ENCODE measurements at regions not wholly inside any gene's neighbourhood (a gene's known extent, or its start where the extent isn't known, plus 50 kb on each side); places are given as distances from the start of the nearest gene placed in this dataset.

GRCh38 chr18:10308154-10308553, 146.3 kb upstream of the APCDD1 start:
- H3K9me2 ChIP-seq (ENCODE audit: insufficient read depth, low read length), result no peaks in the 10 kb centered on the region
- no peaks in the 10 kb centered on the region for H3K9me3 ChIP-seq (ENCODE audit: low read length)
- H3K36me3 ChIP-seq (ENCODE audit: insufficient read depth, low read length), result no peaks in the 10 kb centered on the region
- H2AFZ ChIP-seq (ENCODE audit: low read depth, low read length), result no peak overlapping the region
- H3K4me3 ChIP-seq (ENCODE audit: low read length), result no peak overlapping the region
- no peaks in the 10 kb centered on the region for H4K20me1 ChIP-seq (ENCODE audit: insufficient read depth)
- no peak overlapping the region for H3K4me2 ChIP-seq (ENCODE audit: low read length)
- H3F3A ChIP-seq (ENCODE audit: insufficient read depth, low read length, poor library complexity, severe bottlenecking), result no peaks in the 10 kb centered on the region
- H3K27ac ChIP-seq (ENCODE audit: low read length), result no peak overlapping the region
- no peaks in the 10 kb centered on the region for H3K79me2 ChIP-seq (replicated peaks; ENCODE audit: insufficient read depth, low read length)
- H3K9ac ChIP-seq (ENCODE audit: low read length), result no peak overlapping the region
- TF ChIP-seq EP300 (conservative IDR thresholded peaks at IDR 0.05; ENCODE audit: poor library complexity, severe bottlenecking), result no peak
- no peak for TF ChIP-seq MXI1 (conservative IDR thresholded peaks at IDR 0.05; ENCODE audit: poor library complexity, severe bottlenecking)
- no peaks in the 10 kb centered on the region for H3K27me3 ChIP-seq (ENCODE audit: insufficient read depth, low read depth, low read length)

- Histone ChIP-seq H2AFZ (ENCODE audit: low read depth, low read length) (no peak overlapping the region), H3K4me3 (ENCODE audit: low read length) (no peak overlapping the region), H3K27me3 (ENCODE audit: insufficient read depth, low read depth, low read length) (no peaks in the 10 kb centered on the region), H3F3A (ENCODE audit: insufficient read depth, low read length, poor library complexity, severe bottlenecking) (no peaks in the 10 kb centered on the region), H3K9me3 (ENCODE audit: low read length) (no peaks in the 10 kb centered on the region), H3K9me2 (ENCODE audit: insufficient read depth, low read length) (no peaks in the 10 kb centered on the region), H3K27ac (ENCODE audit: low read length) (no peak overlapping the region), H3K4me2 (ENCODE audit: low read length) (no peak overlapping the region), H3K36me3 (ENCODE audit: insufficient read depth, low read length) (no peaks in the 10 kb centered on the region), H4K20me1 (ENCODE audit: insufficient read depth) (no peaks in the 10 kb centered on the region), H3K79me2 (replicated peaks; ENCODE audit: insufficient read depth, low read length) (no peaks in the 10 kb centered on the region), H3K9ac (ENCODE audit: low read length) (no peak overlapping the region)
- no peak for TF ChIP-seq POLR2AphosphoS5 (IDR thresholded peaks at IDR 0.05)
- TF ChIP-seq REST (IDR thresholded peaks at IDR 0.05; ENCODE audit: borderline replicate concordance), result no peak
- no peak for TF ChIP-seq CTCF (IDR thresholded peaks at IDR 0.05; ENCODE audit: poor library complexity, severe bottlenecking)
- TF ChIP-seq EZH2 (IDR thresholded peaks at IDR 0.05; ENCODE audit: borderline replicate concordance, insufficient read depth, low read length, poor library complexity, severe bottlenecking), result no peak
- no peak for TF ChIP-seq MXI1 (conservative IDR thresholded peaks at IDR 0.05; ENCODE audit: poor library complexity, severe bottlenecking)
- no peak for TF ChIP-seq TAF1 (IDR thresholded peaks at IDR 0.05; ENCODE audit: low read depth)
- no peak for TF ChIP-seq RAD21 (conservative IDR thresholded peaks at IDR 0.05)
These were observed 143.8 kb upstream of the APCDD1 start for GRCh38 chr18:10310626-10311025.

- H3K9me2 ChIP-seq (ENCODE audit: insufficient read depth, low read length), result no peaks in the 10 kb centered on the region
- H3K79me2 ChIP-seq (replicated peaks; ENCODE audit: insufficient read depth, low read length), result no peaks in the 10 kb centered on the region
- H3K27me3 ChIP-seq (ENCODE audit: insufficient read depth, low read depth, low read length), result no peaks in the 10 kb centered on the region
- TF ChIP-seq SMC3 (conservative IDR thresholded peaks at IDR 0.05; ENCODE audit: poor library complexity) (no peak), TAF1 (IDR thresholded peaks at IDR 0.05; ENCODE audit: low read depth) (no peak)
- no peak overlapping the region for H3K27ac ChIP-seq (ENCODE audit: low read length)
- no peaks in the 10 kb centered on the region for H3K9me3 ChIP-seq (ENCODE audit: low read length)
- H3K4me3 ChIP-seq (ENCODE audit: low read length), result no peak overlapping the region
- H3K9ac ChIP-seq (ENCODE audit: low read length), result no peak overlapping the region
- H4K20me1 ChIP-seq (ENCODE audit: insufficient read depth), result no peaks in the 10 kb centered on the region
- no peak overlapping the region for H3K4me2 ChIP-seq (ENCODE audit: low read length)
- no peak overlapping the region for H2AFZ ChIP-seq (ENCODE audit: low read depth, low read length)
- H3K36me3 ChIP-seq (ENCODE audit: insufficient read depth, low read length), result no peaks in the 10 kb centered on the region
- no peaks in the 10 kb centered on the region for H3F3A ChIP-seq (ENCODE audit: insufficient read depth, low read length, poor library complexity, severe bottlenecking)
These were observed 142.0 kb upstream of the APCDD1 start for GRCh38 chr18:10312326-10313015.
